ENCODE measurements at regions not wholly inside any gene's neighbourhood (a gene's known extent, or its start where the extent isn't known, plus 50 kb on each side); places are given as distances from the start of the nearest gene placed in this dataset. TPM values are rescaled to one million over a fixed set of nuclear protein-coding genes. Genes with fewer than 3 reads are reported as not detected.

- Mint-ChIP-seq H3K36me3 (no peaks in the 10 kb centered on the region), H3K4me3 (no peak overlapping the region), H3K27me3 (ENCODE audit: low read depth in 3 of 3) (peaks cover 1 to 4% (median 2%) of the 10 kb centered on the region in 3 donors), H3K27ac (no peak overlapping the region), H3K4me1 (no peaks in the 10 kb centered on the region), H3K9me3 (peaks cover 0 to 4% (median 2%) of the 10 kb centered on the region in 7 donors)
- Histone ChIP-seq H3K79me2 (ENCODE audit: insufficient read depth, low read length) (no peaks in the 10 kb centered on the region), H3K9ac (ENCODE audit: insufficient read depth, low read length, poor library complexity, severe bottlenecking) (no peak overlapping the region), H3K4me1 (ENCODE audit: control insufficient read depth in 1 of 2, insufficient read depth in 2 of 2, low read length in 2 of 2) (no peaks in the 10 kb centered on the region), H3K4me3 (replicated peaks in 1 of 3; ENCODE audit: low read depth in 2 of 3, low read length in 3 of 3) (no peak overlapping the region), H3K4me2 (replicated peaks; ENCODE audit: extremely low read depth, low read length, poor library complexity, severe bottlenecking) (no peak overlapping the region), H3K9me3 (replicated peaks in 1 of 2; ENCODE audit: control insufficient read depth in 1 of 2, insufficient read depth in 1 of 2, low read length in 2 of 2) (no peaks in the 10 kb centered on the region), H2AFZ (ENCODE audit: insufficient read depth, low read depth, low read length, poor library complexity, severe bottlenecking) (no peak overlapping the region), H3K27ac (ENCODE audit: low read depth in 1 of 2, low read length in 2 of 2) (no peak overlapping the region), H4K20me1 (ENCODE audit: insufficient read depth, low read length) (no peaks in the 10 kb centered on the region), H3K36me3 (replicated peaks in 1 of 2; ENCODE audit: control insufficient read depth in 1 of 2, insufficient read depth in 2 of 2, low read length in 2 of 2) (no peaks in the 10 kb centered on the region), H3K27me3 (ENCODE audit: control insufficient read depth in 2 of 2, insufficient read depth in 2 of 2, low read length in 2 of 2) (no peaks in the 10 kb centered on the region)
- no peak for TF ChIP-seq CTCF (IDR thresholded peaks at IDR 0.05)
- no peak for DNase-seq
- 86% methylated on average over 3 of the region's 6 CpGs for WGBS (ENCODE audit: insufficient coverage)
- intact Hi-C loops (cut with micrococcal nuclease): no loop called here
These were observed 185.8 kb upstream of the DDI1 start for GRCh38 chr11:103850419-103851165.

- Mint-ChIP-seq H3K4me1 (no peaks in the 10 kb centered on the region), H3K4me3 (no peak overlapping the region), H3K9me3 (peaks cover 0 to 7% (median 2%) of the 10 kb centered on the region in 7 donors), H3K27ac (no peak overlapping the region), H3K36me3 (no peaks in the 10 kb centered on the region), H3K27me3 (ENCODE audit: low read depth in 3 of 3) (peaks cover 1 to 3% (median 2%) of the 10 kb centered on the region in 3 donors)
- Histone ChIP-seq H3K9ac (ENCODE audit: insufficient read depth, low read length, poor library complexity, severe bottlenecking) (no peak overlapping the region), H3K4me3 (replicated peaks in 1 of 3; ENCODE audit: low read depth in 2 of 3, low read length in 3 of 3) (no peak overlapping the region), H4K20me1 (ENCODE audit: insufficient read depth, low read length) (no peaks in the 10 kb centered on the region), H3K27ac (ENCODE audit: low read depth in 1 of 2, low read length in 2 of 2) (no peak overlapping the region), H3K36me3 (replicated peaks in 1 of 2; ENCODE audit: control insufficient read depth in 1 of 2, insufficient read depth in 2 of 2, low read length in 2 of 2) (no peaks in the 10 kb centered on the region), H3K4me2 (replicated peaks; ENCODE audit: extremely low read depth, low read length, poor library complexity, severe bottlenecking) (no peak overlapping the region), H3K27me3 (ENCODE audit: control insufficient read depth in 2 of 2, insufficient read depth in 2 of 2, low read length in 2 of 2) (no peaks in the 10 kb centered on the region), H3K79me2 (ENCODE audit: insufficient read depth, low read length) (no peaks in the 10 kb centered on the region), H2AFZ (ENCODE audit: insufficient read depth, low read depth, low read length, poor library complexity, severe bottlenecking) (no peak overlapping the region), H3K9me3 (replicated peaks in 1 of 2; ENCODE audit: control insufficient read depth in 1 of 2, insufficient read depth in 1 of 2, low read length in 2 of 2) (no peaks in the 10 kb centered on the region), H3K4me1 (ENCODE audit: control insufficient read depth in 1 of 2, insufficient read depth in 2 of 2, low read length in 2 of 2) (no peaks in the 10 kb centered on the region)
- no peak for TF ChIP-seq CTCF (IDR thresholded peaks at IDR 0.05)
- intact Hi-C loops (cut with micrococcal nuclease): no loop called here
- DNase-seq: no peak
- WGBS (ENCODE audit: insufficient coverage): 100% methylated on average over 1 of the region's 3 CpGs
These were observed 185.2 kb upstream of the DDI1 start for GRCh38 chr11:103851166-103851651.

Small RNAs in the stretch of these regions (small RNA-seq; reads per million reads assigned to genes)
- not detected for gene MIR4693 (ENCODE audit: insufficient read length, low read depth)
